ENCODE measurements at regions not wholly inside any gene's neighbourhood (a gene's known extent, or its start where the extent isn't known, plus 50 kb on each side); places are given as distances from the start of the nearest gene placed in this dataset.

DNA sequence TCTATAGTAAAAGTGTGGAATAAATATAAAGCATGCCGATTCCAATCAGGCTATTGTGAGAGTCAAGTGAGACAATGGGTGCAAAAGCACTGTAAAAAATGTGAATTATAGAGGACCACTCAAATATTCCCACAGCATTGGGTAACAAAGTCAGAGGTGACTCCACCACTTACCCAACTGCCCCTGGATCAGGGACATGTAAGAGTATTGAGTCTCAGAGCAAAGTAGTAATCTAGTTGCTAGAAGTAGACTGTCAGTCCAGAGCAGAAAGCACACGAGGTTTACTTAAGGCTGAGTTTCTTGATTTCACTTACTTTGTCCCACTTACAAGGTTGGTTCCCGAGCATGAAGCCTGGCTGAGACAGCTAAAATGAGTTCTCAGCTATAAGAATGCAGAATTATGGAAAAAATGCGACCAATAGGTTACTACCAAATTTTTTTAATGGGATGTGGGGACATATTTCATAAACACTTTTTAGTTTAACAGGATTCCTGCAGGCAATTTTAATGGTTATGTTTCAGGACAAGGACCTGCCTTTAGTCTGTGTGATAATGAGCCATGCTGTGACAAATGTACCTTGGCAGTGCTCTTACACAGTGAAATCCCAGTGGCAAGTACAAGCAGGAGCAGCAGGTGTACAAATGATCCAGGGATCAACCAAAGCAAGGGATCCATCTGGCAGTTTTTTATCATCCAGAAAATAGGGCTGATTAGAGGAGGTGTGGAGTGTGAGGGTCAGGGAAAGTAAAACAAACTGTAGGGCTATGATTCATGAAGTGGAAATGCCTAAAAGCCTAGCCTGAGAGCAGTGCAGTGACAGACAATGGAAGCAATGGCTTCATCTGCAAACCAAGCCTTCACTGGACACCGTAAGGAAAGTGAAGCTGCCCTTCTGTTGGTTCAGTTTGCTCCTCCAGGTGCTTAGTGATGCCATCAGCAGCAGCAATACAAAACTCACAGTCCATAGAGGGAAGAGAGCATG lies 156.2 kb upstream of the SPAG17 start:
- DNase-seq (ENCODE audit: low read depth), result no peak

GRCh38 chr1:118339400-118340124 lies 154.5 kb upstream of the SPAG17 start:
- no peak for DNase-seq (ENCODE audit: low read depth)

DNA sequence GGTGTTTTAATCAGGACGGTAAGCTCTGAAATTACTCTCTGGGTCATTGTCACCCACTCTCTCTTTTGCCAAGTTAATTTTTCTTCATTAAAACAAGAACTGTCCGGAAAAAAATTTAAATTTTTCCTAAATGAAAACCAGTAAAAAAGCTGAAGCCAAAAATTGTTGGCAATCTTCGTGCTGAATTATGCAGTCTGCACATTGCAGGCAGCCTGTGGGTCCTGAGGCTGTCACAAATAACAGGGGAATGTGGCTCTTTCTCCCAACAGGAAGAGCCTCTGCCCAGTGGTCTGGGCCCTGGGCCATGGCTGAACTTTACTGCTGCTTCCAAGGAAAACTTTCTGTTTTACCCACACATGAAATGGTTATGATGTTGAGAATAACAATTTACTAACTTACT lies 153.9 kb upstream of the SPAG17 start:
- DNase-seq (ENCODE audit: low read depth), result no peak

DNA sequence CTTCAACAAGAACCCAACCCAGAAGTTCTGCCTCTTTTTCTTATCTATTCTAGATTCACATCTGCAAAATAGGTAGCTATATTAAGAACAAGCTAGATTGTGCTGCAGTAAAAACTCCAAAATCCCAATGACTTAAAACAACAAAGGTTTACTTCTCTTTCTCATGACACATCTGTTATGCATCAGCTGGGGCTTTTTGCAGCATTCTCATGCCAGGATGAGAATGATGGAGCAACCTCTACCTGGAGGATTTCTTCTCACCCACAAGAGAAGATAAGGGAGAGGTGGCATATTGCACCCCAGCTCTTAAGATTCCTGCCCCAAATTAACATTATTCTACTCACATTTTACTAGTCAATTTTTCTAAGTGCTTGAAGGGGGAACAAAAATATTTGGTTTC lies 152.3 kb upstream of the SPAG17 start:
- no peak for DNase-seq (ENCODE audit: low read depth)

- peak; percentile 10 for DNase-seq (ENCODE audit: low read depth)
Measured at GRCh38 chr1:118335331-118335732, 150.3 kb upstream of the SPAG17 start.

DNA sequence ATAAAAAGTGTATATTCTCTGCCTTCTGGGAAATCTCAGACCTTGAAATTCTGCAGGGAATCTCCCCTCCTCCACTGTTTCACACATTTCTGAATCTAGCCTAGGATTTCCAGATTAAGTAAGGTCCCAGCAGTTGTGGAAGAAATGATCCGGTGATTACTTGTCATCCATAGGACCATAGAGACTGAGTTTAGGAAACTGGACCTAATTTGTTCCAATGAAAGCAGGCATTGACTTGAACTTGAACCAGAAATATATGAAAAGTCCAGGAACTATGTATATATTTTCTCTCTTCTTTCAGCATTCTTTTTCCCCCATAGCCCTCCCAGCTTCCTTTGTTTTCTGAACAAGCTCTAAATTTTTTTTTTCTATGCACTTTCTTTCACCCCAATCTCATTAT lies 149.5 kb upstream of the SPAG17 start:
- no peak for DNase-seq (ENCODE audit: low read depth)

GRCh38 chr1:118333601-118334210 lies 148.7 kb upstream of the SPAG17 start:
- no peak for DNase-seq (ENCODE audit: low read depth)

- no peak for DNase-seq (ENCODE audit: low read depth)
Measured at GRCh38 chr1:118326960-118327629, 142.1 kb upstream of the SPAG17 start.

DNA sequence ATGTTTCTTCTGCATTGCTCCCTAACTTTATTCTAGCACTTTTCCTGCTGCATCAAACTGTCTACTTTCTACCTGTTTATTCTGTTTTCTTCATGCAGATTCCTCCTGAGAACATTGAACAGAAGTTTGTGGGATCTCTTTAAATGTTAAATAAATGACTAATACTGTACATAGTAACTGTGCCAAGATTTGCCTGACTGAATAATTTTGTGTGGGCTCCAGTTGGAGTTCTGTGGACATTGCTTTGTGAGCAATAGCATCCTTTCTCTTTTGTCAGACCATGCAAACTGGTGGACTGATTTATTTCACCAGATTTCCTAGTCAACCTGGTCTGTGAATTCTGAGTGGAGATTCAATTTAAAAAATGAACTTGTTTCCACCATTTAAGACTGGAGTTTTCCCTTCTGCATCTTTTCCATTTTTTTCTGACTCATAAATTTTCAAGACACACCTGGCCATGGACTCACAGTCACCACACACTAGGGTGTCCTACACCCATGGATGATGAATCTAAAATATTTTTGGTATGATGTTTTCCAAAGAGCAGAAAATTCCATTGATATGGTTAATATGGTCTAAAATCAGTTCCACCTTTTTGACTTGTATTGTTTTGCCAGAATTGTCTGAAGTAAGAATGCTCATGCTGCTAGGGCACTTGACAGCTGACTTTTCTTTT lies 140.7 kb upstream of the SPAG17 start:
- DNase-seq (ENCODE audit: low read depth), result no peak

- DNase-seq (ENCODE audit: low read depth), result no peak
Measured at GRCh38 chr1:118323246-118323645, 138.2 kb upstream of the SPAG17 start.

DNA sequence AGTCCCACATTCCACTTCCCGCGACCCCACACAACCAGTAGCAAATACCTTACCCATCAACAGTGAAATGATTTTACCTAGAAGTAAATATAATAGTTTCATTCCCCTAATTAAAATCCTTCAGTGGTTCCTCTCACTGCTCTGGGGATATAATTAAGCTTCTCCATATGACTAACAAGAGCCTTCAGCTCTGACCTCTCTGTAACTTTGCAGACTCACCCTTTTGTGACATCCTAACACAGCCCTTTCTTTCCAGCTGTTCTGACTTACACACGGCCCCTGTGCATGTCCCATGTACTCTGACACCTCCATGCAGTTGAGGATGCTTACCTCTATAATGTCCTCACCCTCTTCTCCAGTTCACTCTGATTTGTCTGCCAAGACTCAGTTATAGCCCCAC lies 137.3 kb upstream of the SPAG17 start:
- no peak for DNase-seq (ENCODE audit: low read depth)

- no peak for DNase-seq (ENCODE audit: low read depth)
Measured at GRCh38 chr1:118321840-118322239, 136.8 kb upstream of the SPAG17 start.

- DNase-seq (ENCODE audit: low read depth), result peak; percentile 36
Measured at GRCh38 chr1:118317842-118318614, 133.0 kb upstream of the SPAG17 start.

DNA sequence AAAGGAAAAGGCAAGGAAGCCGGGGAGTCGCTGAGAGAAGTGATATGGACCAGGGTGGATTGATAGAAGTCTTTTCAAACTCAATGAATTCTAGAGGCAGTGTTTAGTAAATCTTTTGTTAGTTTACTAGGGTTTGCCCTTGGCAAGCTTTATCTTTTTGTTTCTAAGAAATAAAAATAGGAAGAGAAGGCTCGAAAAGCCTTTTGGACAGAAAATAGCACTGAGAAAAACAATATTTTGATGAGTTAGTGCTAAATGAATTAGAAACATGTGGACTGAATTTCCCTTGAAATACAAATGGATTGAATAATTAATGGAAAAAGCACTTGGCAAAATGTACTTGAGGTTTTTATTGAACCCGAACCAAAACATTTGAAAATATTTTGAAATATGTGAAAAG lies 121.8 kb upstream of the SPAG17 start:
- no peak for DNase-seq (ENCODE audit: low read depth)

- no peak for DNase-seq (ENCODE audit: low read depth)
Measured at GRCh38 chr1:118304722-118305359, 119.8 kb upstream of the SPAG17 start.

DNA sequence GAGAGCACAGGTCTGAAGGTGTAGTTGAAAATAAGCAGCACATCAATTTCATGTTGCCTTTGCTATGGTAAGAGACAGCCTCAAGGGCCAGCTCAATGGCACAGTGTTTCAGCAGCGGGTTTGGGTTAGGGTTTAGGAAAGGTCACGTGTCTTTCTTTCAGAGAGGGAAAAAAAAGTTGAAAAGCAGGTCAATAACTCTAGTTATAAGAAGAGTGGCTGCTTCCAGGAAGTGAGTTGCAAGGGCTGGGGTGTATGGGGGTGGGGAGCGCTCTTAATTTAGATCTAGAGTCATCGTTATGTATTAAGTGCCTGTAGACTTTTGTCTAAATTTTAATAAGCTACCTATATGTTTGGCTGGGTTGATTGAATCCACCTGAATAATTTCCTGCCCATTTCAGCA lies 118.5 kb upstream of the SPAG17 start:
- DNase-seq (ENCODE audit: low read depth), result no peak

DNA sequence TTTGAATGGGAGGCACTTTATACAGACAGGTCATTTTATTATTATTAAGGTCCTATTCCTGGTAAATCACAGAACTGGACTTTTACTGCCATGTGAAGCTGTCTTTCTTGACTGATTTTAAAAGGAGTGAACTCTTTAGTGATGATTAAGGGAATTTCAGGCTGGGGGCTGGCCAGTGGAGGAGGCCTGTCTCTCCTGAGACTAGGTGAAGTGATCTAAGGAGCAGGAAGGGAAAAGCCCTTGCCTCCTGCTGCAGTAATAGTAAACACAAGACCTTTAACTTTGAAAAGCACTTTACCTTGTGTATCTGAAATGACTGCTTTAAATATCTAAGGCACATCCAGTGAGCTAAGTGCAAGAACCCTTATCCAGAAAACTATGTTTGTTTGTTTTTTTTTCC lies 118.0 kb upstream of the SPAG17 start:
- DNase-seq (ENCODE audit: low read depth), result no peak

DNA sequence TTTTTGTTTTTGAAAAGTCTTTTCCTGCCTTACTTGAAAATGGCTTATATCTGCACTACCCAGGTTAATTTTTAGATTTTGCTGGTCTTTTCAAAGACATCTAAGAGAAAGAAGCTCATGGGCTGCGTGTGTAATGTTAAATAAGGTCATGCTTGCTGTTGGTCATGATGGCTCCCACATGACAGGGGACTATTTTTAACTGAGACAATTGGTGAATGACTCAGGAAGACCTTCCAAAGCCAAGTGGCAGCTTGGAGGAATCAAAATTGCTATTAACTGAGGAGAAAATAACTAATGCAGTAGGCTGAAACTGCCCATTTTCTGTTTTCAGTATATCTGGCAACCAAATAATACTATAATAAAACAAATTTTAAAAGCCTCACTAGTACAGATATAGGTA lies 117.1 kb upstream of the SPAG17 start:
- no peak for DNase-seq (ENCODE audit: low read depth)

DNA sequence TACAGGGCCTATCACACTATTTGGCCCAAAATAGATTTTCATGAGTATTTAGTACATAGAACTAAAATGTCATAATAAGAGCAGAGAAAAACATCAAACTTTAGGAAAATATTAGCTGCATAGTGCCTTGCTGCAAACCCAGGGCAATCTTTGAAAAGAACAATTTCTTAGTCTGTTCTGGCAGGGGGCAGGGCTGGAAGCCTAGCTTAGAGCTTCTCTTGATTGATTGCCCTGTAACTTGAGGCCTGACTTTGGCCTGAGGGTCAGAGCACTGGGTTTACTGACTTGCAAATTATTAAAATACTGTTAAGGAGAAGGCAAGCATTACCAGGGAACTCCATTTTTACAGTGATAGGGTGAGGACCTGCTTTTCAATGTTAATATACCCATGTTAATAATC lies 115.8 kb upstream of the SPAG17 start:
- no peak for DNase-seq (ENCODE audit: low read depth)

DNA sequence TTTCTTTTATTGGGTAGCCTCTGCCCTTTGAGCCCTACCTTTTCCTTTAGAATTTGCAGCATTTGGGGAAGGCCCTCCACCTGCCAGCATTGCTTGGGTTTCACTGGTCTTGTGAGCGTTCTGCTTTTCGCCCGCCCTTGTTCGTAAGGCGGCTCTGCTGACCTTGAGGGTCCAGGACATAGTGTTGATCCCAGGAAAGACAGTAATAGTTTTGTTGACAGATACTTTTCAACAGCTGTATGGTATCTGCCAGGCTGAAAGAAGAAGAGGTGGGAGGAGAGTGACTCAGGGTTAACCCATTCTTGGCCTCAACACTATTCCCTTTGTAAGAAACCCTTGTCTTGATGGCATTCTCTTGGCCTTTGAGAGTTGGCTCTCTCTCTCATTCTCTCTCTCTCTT lies 113.4 kb upstream of the SPAG17 start:
- DNase-seq (ENCODE audit: low read depth), result no peak

Measured in fibroblast of the conjunctiva (primary cell).